Activated T-helper 2 cell treated with anti-CD3 and anti-CD28 coated beads, Interferon-gamma antibody, Interleukin-2, Interleukin-4, amounts not matched to agents 10 μg/mL and 5 μg/mL and 100 μg/mL, durations not matched to agents 14 hours and 24 hours and 36 hours (primary cell): ENCODE measurements at regions not wholly inside any gene's neighbourhood (a gene's known extent, or its start where the extent isn't known, plus 50 kb on each side); places are given as distances from the start of the nearest gene placed in this dataset.

ENCODE experiments used
- DNase-seq: peaks from one replicate; pipeline ENCODE4 v3.0.0; 2021; ENCODE audit warnings: low spot score
- H3K27ac Mint-ChIP-seq: one replicate; pipeline ENCODE4 v1.8.0; 2021; ENCODE audit warnings: mixed read lengths
- H3K27me3 Mint-ChIP-seq: one replicate; pipeline ENCODE4 v1.8.0; 2021; ENCODE audit warnings: low read depth, mixed read lengths
- H3K36me3 Mint-ChIP-seq: one replicate; pipeline ENCODE4 v1.8.0; 2021; ENCODE audit warnings: low read depth, mixed read lengths
- H3K4me1 Mint-ChIP-seq: one replicate; pipeline ENCODE4 v1.8.0; 2021; ENCODE audit warnings: low read depth, mixed read lengths
- H3K4me3 Mint-ChIP-seq: one replicate; pipeline ENCODE4 v1.8.0; 2021; ENCODE audit warnings: low read depth, mild to moderate bottlenecking, moderate library complexity, mixed read lengths
- H3K9me3 Mint-ChIP-seq: one replicate; pipeline ENCODE4 v1.8.0; 2021; ENCODE audit warnings: mixed read lengths
- intact Hi-C: fragments of 100-400 bp; cut with micrococcal nuclease; formaldehyde crosslinking; loops from one replicate; pipeline ENCODE4 v1.15.1; 2023

DNA sequence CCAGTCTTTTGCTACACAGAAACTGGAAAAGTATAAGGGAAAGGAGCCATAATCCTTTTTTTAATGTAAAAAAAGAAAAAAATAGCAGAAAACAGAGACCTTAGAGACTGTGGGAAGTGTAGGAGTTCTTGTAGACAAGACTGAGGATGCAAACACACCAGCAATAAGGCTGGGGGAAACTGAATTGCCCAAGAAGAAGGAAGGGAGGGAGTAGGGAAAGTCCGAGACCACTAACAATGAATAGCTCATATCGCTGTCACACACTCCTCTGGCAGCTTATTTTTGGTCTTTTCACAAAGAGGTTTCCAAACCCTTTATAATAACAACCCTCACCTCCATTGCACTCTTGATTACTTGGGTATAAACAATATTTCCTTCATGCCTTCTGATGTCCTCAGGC is 952.0 kb downstream of the SLITRK5 start:
- H3K4me3 Mint-ChIP-seq = no peak overlapping the region
- DNase-seq = no peak
- no peaks in the 10 kb centered on the region for H3K36me3 Mint-ChIP-seq
- H3K9me3 Mint-ChIP-seq = peaks cover 22% of the 10 kb centered on the region
- H3K27ac Mint-ChIP-seq = no peak overlapping the region
- intact Hi-C loops = no loop called here
- H3K4me1 Mint-ChIP-seq = no peaks in the 10 kb centered on the region
- no peaks in the 10 kb centered on the region for H3K27me3 Mint-ChIP-seq

DNA sequence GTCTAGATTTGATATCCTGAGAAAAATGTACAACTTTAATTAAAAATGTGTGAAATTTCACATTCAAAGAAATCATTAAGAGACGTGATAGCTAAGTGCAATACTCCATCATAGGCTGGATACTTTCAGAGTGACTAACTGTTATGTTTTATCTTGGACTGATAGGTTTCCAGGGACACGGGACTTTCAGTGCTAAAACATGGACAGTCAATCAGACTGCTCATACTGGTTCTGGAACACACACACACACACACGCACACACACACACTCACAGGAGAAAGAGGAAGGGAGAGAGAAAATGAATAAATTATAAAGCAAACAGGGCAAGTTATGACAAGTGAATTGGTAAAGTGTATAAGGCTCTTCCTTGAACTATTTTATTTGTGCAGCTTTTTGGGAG is 955.9 kb downstream of the SLITRK5 start:
- DNase-seq = no peak
- Mint-ChIP-seq H3K4me3 (no peak overlapping the region), H3K36me3 (no peaks in the 10 kb centered on the region), H3K4me1 (no peaks in the 10 kb centered on the region), H3K9me3 (peaks cover 26% of the 10 kb centered on the region), H3K27ac (no peak overlapping the region), H3K27me3 (no peaks in the 10 kb centered on the region)
- intact Hi-C loops = no loop called here

GRCh38 chr13:88628882-88629281 is 957.7 kb downstream of the SLITRK5 start:
- H3K4me1 Mint-ChIP-seq = no peaks in the 10 kb centered on the region
- no peak for DNase-seq
- H3K36me3 Mint-ChIP-seq = no peaks in the 10 kb centered on the region
- no peaks in the 10 kb centered on the region for H3K27me3 Mint-ChIP-seq
- H3K9me3 Mint-ChIP-seq = peaks cover 29% of the 10 kb centered on the region
- H3K27ac Mint-ChIP-seq = no peak overlapping the region
- intact Hi-C loops = no loop called here
- no peak overlapping the region for H3K4me3 Mint-ChIP-seq

DNA sequence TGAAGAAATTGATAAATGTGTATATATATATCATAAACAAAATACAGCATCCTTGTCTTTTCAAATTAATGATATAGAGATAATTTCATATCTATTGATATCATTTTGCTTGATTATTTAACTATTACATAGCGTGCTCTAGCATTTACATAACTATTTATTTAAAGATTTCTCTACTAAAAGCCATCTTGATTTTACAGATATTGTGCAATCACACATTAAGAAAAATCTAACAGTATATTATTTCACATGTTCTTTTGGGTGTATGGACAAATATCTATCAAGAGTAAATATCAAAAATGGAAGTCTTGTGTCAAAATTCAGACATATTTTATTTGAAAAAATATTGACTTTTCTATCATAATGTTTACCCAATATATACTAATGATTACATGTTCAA is 966.8 kb downstream of the SLITRK5 start:
- Mint-ChIP-seq H3K4me1 (no peaks in the 10 kb centered on the region), H3K4me3 (no peak overlapping the region), H3K27me3 (no peaks in the 10 kb centered on the region), H3K36me3 (no peaks in the 10 kb centered on the region), H3K27ac (no peak overlapping the region), H3K9me3 (peaks cover 17% of the 10 kb centered on the region)
- DNase-seq = no peak
- intact Hi-C loops = no loop called here

- no peak for DNase-seq
- H3K27ac Mint-ChIP-seq = no peak overlapping the region
- H3K36me3 Mint-ChIP-seq = no peaks in the 10 kb centered on the region
- H3K9me3 Mint-ChIP-seq = peaks cover 46% of the 10 kb centered on the region
- H3K4me1 Mint-ChIP-seq = no peaks in the 10 kb centered on the region
- intact Hi-C loops = no loop called here
- no peaks in the 10 kb centered on the region for H3K27me3 Mint-ChIP-seq
- H3K4me3 Mint-ChIP-seq = no peak overlapping the region
Observed at GRCh38 chr13:88643233-88643632, 972.1 kb downstream of the SLITRK5 start.

- no peaks in the 10 kb centered on the region for H3K36me3 Mint-ChIP-seq
- H3K4me3 Mint-ChIP-seq = no peak overlapping the region
- H3K27ac Mint-ChIP-seq = no peak overlapping the region
- intact Hi-C loops = no loop called here
- H3K9me3 Mint-ChIP-seq = peaks cover 34% of the 10 kb centered on the region
- no peak for DNase-seq
- H3K27me3 Mint-ChIP-seq = no peaks in the 10 kb centered on the region
- no peaks in the 10 kb centered on the region for H3K4me1 Mint-ChIP-seq
Observed at GRCh38 chr13:88648598-88649373, 977.6 kb downstream of the SLITRK5 start.

DNA sequence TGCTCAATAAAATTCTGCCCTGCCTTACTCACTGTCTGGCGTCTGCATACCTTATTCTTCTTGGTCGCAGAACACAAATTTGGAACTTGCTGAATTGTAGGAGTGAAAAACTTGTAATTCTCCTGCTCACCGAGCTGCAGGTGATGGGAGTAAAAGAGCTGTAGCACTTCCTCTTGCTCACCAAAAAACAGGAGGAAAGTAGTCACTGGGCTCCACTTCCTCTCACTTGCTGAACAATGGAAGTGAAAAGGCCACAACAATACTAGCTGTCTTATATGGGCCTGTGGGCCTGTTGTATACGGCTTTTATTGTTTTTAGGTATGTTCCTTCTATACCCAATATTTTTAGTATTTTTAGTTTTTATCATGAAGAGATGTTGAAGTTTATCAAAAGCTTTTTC is 978.7 kb downstream of the SLITRK5 start:
- Mint-ChIP-seq H3K27ac (no peak overlapping the region), H3K9me3 (peaks cover 30% of the 10 kb centered on the region), H3K4me1 (no peaks in the 10 kb centered on the region), H3K4me3 (no peak overlapping the region), H3K27me3 (no peaks in the 10 kb centered on the region), H3K36me3 (no peaks in the 10 kb centered on the region)
- DNase-seq = no peak
- intact Hi-C loops = no loop called here

GRCh38 chr13:88651531-88651930 is 980.4 kb downstream of the SLITRK5 start:
- H3K4me1 Mint-ChIP-seq = no peaks in the 10 kb centered on the region
- no peaks in the 10 kb centered on the region for H3K27me3 Mint-ChIP-seq
- intact Hi-C loops = no loop called here
- H3K9me3 Mint-ChIP-seq = peaks cover 28% of the 10 kb centered on the region
- no peaks in the 10 kb centered on the region for H3K36me3 Mint-ChIP-seq
- H3K27ac Mint-ChIP-seq = no peak overlapping the region
- H3K4me3 Mint-ChIP-seq = no peak overlapping the region
- no peak for DNase-seq

- no peak overlapping the region for H3K4me3 Mint-ChIP-seq
- DNase-seq = no peak
- H3K27me3 Mint-ChIP-seq = no peaks in the 10 kb centered on the region
- no peak overlapping the region for H3K27ac Mint-ChIP-seq
- no peaks in the 10 kb centered on the region for H3K36me3 Mint-ChIP-seq
- intact Hi-C loops = no loop called here
- no peaks in the 10 kb centered on the region for H3K4me1 Mint-ChIP-seq
- peaks cover 24% of the 10 kb centered on the region for H3K9me3 Mint-ChIP-seq
Observed at GRCh38 chr13:88656751-88657150, 985.6 kb downstream of the SLITRK5 start.

DNA sequence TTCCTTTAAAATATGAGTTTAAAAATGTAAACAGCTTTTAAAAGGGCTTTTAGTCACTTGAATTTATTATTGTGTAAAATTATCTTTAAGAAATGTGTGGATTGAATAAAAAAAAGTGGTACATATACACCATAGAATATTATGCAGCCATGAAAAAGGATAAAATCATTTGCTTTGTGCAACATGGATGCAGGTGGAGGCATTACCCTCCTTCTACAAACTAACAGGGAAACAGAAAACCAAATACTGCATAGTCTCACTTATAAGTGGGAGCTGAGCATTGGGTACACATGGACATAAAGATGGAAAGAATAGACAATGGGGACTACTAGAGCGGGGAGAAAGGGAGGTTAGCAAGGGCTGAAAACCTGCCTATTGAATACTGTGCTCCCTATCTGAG is 999.3 kb downstream of the SLITRK5 start:
- Mint-ChIP-seq H3K9me3 (peaks cover 33% of the 10 kb centered on the region), H3K27me3 (no peaks in the 10 kb centered on the region), H3K4me1 (no peaks in the 10 kb centered on the region), H3K4me3 (no peak overlapping the region), H3K27ac (no peak overlapping the region), H3K36me3 (no peaks in the 10 kb centered on the region)
- intact Hi-C loops = no loop called here
- DNase-seq = no peak

GRCh38 chr13:88674841-88675240 is 1003.7 kb downstream of the SLITRK5 start:
- H3K36me3 Mint-ChIP-seq = no peaks in the 10 kb centered on the region
- peaks cover 27% of the 10 kb centered on the region for H3K9me3 Mint-ChIP-seq
- H3K27me3 Mint-ChIP-seq = no peaks in the 10 kb centered on the region
- H3K27ac Mint-ChIP-seq = no peak overlapping the region
- no peak for DNase-seq
- intact Hi-C loops = no loop called here
- no peaks in the 10 kb centered on the region for H3K4me1 Mint-ChIP-seq
- H3K4me3 Mint-ChIP-seq = no peak overlapping the region

DNA sequence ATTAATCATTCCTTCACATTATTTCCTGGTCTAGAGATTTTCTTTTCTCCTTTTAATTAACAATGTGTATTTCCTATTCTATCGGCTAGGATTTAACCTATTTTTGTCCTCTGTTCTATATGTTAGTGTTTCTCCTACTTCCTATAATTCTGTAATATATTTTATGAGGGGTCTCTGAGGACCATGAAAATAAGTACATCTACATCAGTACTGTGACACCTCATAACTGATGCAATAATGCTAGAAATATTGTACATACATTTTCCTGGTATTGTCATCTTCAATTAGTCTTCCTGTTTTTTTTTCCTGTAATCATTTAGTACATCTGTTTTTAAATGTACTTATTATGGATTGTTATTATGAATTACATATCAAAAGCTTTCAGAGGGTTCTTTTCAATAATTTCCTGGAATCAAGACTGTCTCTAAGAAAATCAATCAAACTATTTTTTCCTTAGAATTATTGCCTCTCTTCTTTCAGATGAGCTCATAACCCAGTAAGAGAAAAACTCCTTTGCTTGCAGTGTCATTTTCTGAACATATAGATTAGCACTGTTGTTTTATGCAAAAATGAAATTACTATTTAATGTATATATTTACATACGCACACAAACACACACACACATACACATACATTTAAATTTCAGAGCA is 1004.3 kb downstream of the SLITRK5 start:
- no peaks in the 10 kb centered on the region for H3K27me3 Mint-ChIP-seq
- H3K27ac Mint-ChIP-seq = no peak overlapping the region
- H3K4me1 Mint-ChIP-seq = no peaks in the 10 kb centered on the region
- H3K36me3 Mint-ChIP-seq = no peaks in the 10 kb centered on the region
- no peak for DNase-seq
- H3K4me3 Mint-ChIP-seq = no peak overlapping the region
- intact Hi-C loops = no loop called here
- H3K9me3 Mint-ChIP-seq = peaks cover 28% of the 10 kb centered on the region

DNA sequence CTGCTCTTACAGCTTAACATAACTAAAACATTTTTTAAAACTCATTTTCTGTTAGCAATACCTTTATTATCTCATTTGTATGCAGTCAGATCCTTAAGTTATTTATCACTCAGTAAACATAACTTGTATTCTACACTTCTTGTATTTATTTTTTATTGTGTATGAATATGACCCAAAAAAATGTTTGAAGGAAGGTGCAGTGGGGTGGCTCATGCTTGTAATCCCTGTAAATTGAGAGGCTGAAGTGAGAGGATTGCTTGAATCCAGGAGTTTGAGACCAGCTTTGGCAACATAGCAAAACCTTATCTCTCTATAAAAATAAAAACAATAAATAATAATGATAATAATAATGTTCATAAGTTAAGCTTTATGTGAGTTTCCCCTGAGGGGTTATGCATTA is 1004.8 kb downstream of the SLITRK5 start:
- Mint-ChIP-seq H3K4me3 (no peak overlapping the region), H3K9me3 (peaks cover 23% of the 10 kb centered on the region)

More for the DNA sequence above, 1004.8 kb downstream of the SLITRK5 start:
- intact Hi-C loops = no loop called here
- no peaks in the 10 kb centered on the region for H3K27me3 Mint-ChIP-seq
- no peak overlapping the region for H3K27ac Mint-ChIP-seq
- no peak for DNase-seq
- no peaks in the 10 kb centered on the region for H3K4me1 Mint-ChIP-seq
- H3K36me3 Mint-ChIP-seq = no peaks in the 10 kb centered on the region
